Adrenal gland (tissue), 9 donors: ENCODE measurements at regions not wholly inside any gene's neighbourhood (a gene's known extent, or its start where the extent isn't known, plus 50 kb on each side); places are given as distances from the start of the nearest gene placed in this dataset.

Source experiments
- DNase-seq, 7 donors: peaks; one replicate each; pipeline ENCODE4 v3.0.0-alpha.2; 2019 to 2020
- H3K27ac ChIP-seq, 5 donors: fragments of 200-600 bp; sonication (generic) in 4 of 5; 1 replicate in 3 of 5; 2 replicates in 2 of 5; pipeline versions ENCODE4 v1.5.1 to v1.8.0; 2016 to 2020; ENCODE audit warnings: mild to moderate bottlenecking in 1 of 5
- H3K27me3 ChIP-seq: fragments of 200-600 bp; 2 replicates; pipeline ENCODE4 v1.8.0; 2021
- H3K36me3 ChIP-seq, 2 donors: fragments of 200-600 bp; replicated peaks in 1 of 2; 1 replicate in 1 of 2; 2 replicates in 1 of 2; pipeline versions ENCODE4 v1.5.1 to v1.8.0; 2018 to 2022
- H3K4me1 ChIP-seq, 2 donors: fragments of 200-600 bp; replicated peaks in 1 of 2; 1 replicate in 1 of 2; 2 replicates in 1 of 2; pipeline versions ENCODE4 v1.5.1 to v1.8.0; 2018 to 2021
- H3K4me3 ChIP-seq, 4 donors: fragments of 200-600 bp; sonication (generic) in 3 of 4; one replicate each; pipeline ENCODE4 v1.5.1; 2016 to 2018
- H3K9me3 ChIP-seq, 3 donors: fragments of 200-600 bp; sonication (generic) in 1 of 3; replicated peaks in 1 of 3; 1 replicate in 2 of 3; 2 replicates in 1 of 3; pipeline versions ENCODE4 v1.5.1 to v1.8.0; 2016 to 2021
- CTCF ChIP-seq, 6 experiments: fragments of 450-650 bp in 4 of 6; fragments of 200-600 bp in 2 of 6; sonication (generic) in 1 of 6; IDR thresholded peaks; 1 replicate in 5 of 6; 2 replicates in 1 of 6; pipeline versions ENCODE4 v1.5.1 to v1.8.0; 2016 to 2021; ENCODE audit warnings: antibody characterized with exemption in 6 of 6, mild to moderate bottlenecking in 2 of 6, moderate library complexity in 1 of 6
- POLR2A ChIP-seq, 2 donors: fragments of 450-650 bp; IDR thresholded peaks; one replicate each; pipeline ENCODE4 v1.6.1; 2017; ENCODE audit warnings: antibody characterized with exemption in 2 of 2, mild to moderate bottlenecking in 2 of 2, moderate library complexity in 1 of 2
- WGBS, 4 donors: extraction: QIAGEN DNeasy Blood & Tissue Kit in 2 of 4; methylation state at CpG; one replicate each; pipeline versions ENCODE4 v1.1.5 to v1.1.7; 2013 to 2017; 5-methylcytosine and 5-hydroxymethylcytosine counted together
- intact Hi-C, 2 donors: fragments of 100-400 bp; cut with DNase I; formaldehyde crosslinking; loops; one replicate each; pipeline versions ENCODE4 v1.14.1 to v1.15.0; 2022 to 2023
- donor health status: healthy with polysubstance abuse.
- donor health status: Bipolar disorder and iron deficiency.
- donor health status: DM: yes; HTN: yes; CAD: no.
- donor health status: DM: no; HTN: no; CAD: no.
- donor health status: DM: no; HTN: no; CAD: no.

- TF ChIP-seq POLR2A (IDR thresholded peaks at IDR 0.05) = no peak
- no peak for TF ChIP-seq CTCF (IDR thresholded peaks at IDR 0.05)
- H3K4me3 ChIP-seq = no peak overlapping the region
- no peaks in the 10 kb centered on the region for H3K4me1 ChIP-seq
- no peaks in the 10 kb centered on the region for H3K27me3 ChIP-seq
- intact Hi-C loops = no loop called here
- DNase-seq = no peak
- 77 to 92% (median 86%) methylated on average over 3 of the region's 3 CpGs for WGBS, 4 donors
- H3K27ac ChIP-seq = no peak overlapping the region
- H3K36me3 ChIP-seq = no peaks in the 10 kb centered on the region
- H3K9me3 ChIP-seq = no peaks in the 10 kb centered on the region
Measured at GRCh38 chr5:61738446-61738845, 406.4 kb downstream of the ZSWIM6 start.

- H3K36me3 ChIP-seq = no peaks in the 10 kb centered on the region
- 84 to 90% (median 86%) methylated on average over 21 of the region's 21 CpGs for WGBS, 4 donors
- no peaks in the 10 kb centered on the region for H3K27me3 ChIP-seq
- no peak for TF ChIP-seq POLR2A (IDR thresholded peaks at IDR 0.05)
- no peak for TF ChIP-seq CTCF (IDR thresholded peaks at IDR 0.05)
- H3K4me1 ChIP-seq = no peaks in the 10 kb centered on the region
- no peak overlapping the region for H3K27ac ChIP-seq
- no peak for DNase-seq
- intact Hi-C loops = no loop called here
- no peak overlapping the region for H3K4me3 ChIP-seq
- no peaks in the 10 kb centered on the region for H3K9me3 ChIP-seq
Measured at GRCh38 chr5:61744690-61745619, 412.9 kb downstream of the ZSWIM6 start.

- WGBS, 4 donors = 54 to 65% (median 58%) methylated on average over 7 of the region's 7 CpGs
- no peaks in the 10 kb centered on the region for H3K36me3 ChIP-seq
- intact Hi-C loops = no loop called here
Measured at GRCh38 chr5:61746831-61747575, 414.9 kb downstream of the ZSWIM6 start.

More at GRCh38 chr5:61746831-61747575, 414.9 kb downstream of the ZSWIM6 start:
- no peaks in the 10 kb centered on the region for H3K9me3 ChIP-seq
- DNase-seq = peak in 1 of 7 donors; percentile 11
- H3K4me1 ChIP-seq = no peaks in the 10 kb centered on the region
- H3K27ac ChIP-seq = no peak overlapping the region
- H3K4me3 ChIP-seq = no peak overlapping the region
- no peaks in the 10 kb centered on the region for H3K27me3 ChIP-seq
- TF ChIP-seq POLR2A (IDR thresholded peaks at IDR 0.05) (no peak), CTCF (IDR thresholded peaks at IDR 0.05) (no peak)
